Body of pancreas (tissue), 4 donors: ENCODE measurements at regions not wholly inside any gene's neighbourhood (a gene's known extent, or its start where the extent isn't known, plus 50 kb on each side); places are given as distances from the start of the nearest gene placed in this dataset.

Experiments
- POLR2A ChIP-seq, 3 donors: fragments of 450-650 bp; IDR thresholded peaks; one replicate each; pipeline ENCODE4 v1.6.1; 2016; ENCODE audit warnings: antibody characterized with exemption in 3 of 3, mild to moderate bottlenecking in 2 of 3
- TF ChIP-seq, protein P1 (sequence below), 7 experiments: fragments of 450-650 bp in 4 of 7; fragments of 200-600 bp in 3 of 7; sonication (generic) in 3 of 7; IDR thresholded peaks; one replicate each; pipeline ENCODE4 v1.5.1; 2016 to 2019; ENCODE audit warnings: antibody characterized with exemption in 7 of 7

DNA sequence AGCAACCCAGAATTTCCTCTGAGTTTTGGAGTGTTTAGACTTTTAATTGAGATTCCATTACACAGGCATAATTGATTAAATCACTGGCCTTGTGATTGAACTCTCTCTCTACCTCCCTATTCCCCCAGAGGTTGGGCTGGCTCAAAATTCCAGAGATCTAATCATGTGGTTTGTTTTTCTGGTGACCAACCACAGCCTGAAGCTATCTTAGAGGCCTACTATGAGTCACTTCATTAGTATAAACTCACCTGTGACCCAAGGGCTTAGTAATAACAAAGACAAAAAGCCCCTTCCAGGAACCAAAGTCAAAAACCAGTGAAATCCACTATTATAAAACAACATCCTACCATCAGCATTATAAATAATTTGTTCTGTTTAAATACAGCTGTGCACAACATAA, 992.5 kb upstream of the CITED2 start:
- TF ChIP-seq, protein P1, sequence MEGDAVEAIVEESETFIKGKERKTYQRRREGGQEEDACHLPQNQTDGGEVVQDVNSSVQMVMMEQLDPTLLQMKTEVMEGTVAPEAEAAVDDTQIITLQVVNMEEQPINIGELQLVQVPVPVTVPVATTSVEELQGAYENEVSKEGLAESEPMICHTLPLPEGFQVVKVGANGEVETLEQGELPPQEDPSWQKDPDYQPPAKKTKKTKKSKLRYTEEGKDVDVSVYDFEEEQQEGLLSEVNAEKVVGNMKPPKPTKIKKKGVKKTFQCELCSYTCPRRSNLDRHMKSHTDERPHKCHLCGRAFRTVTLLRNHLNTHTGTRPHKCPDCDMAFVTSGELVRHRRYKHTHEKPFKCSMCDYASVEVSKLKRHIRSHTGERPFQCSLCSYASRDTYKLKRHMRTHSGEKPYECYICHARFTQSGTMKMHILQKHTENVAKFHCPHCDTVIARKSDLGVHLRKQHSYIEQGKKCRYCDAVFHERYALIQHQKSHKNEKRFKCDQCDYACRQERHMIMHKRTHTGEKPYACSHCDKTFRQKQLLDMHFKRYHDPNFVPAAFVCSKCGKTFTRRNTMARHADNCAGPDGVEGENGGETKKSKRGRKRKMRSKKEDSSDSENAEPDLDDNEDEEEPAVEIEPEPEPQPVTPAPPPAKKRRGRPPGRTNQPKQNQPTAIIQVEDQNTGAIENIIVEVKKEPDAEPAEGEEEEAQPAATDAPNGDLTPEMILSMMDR (IDR thresholded peaks at IDR 0.05) = no peak
- no peak for TF ChIP-seq POLR2A (IDR thresholded peaks at IDR 0.05)
